NCI-H748 (cell line): ENCODE measurements at regions not wholly inside any gene's neighbourhood (a gene's known extent, or its start where the extent isn't known, plus 50 kb on each side); places are given as distances from the start of the nearest gene placed in this dataset.

Experiments
- DNase-seq: peaks from one replicate; lab custom pipeline; 2025; ENCODE audit not compliant: unreplicated experiment; lab: John Stamatoyannopoulos, UW

GRCh38 chr4:41359422-41359775 lies 102.7 kb downstream of the UCHL1 start:
- DNase-seq = no peak

GRCh38 chr4:41359836-41360213 lies 103.1 kb downstream of the UCHL1 start:
- DNase-seq = peak; percentile 78

- peak; percentile 86 for DNase-seq
Measured at GRCh38 chr4:41360214-41360920, 103.6 kb downstream of the UCHL1 start.

GRCh38 chr4:41360921-41361793 lies 104.4 kb downstream of the UCHL1 start:
- peak; percentile 74 for DNase-seq

GRCh38 chr4:41361794-41362526 lies 105.2 kb downstream of the UCHL1 start:
- DNase-seq = peak; percentile 28

- DNase-seq = peak; percentile 12
Measured at GRCh38 chr4:41362621-41363383, 106.1 kb downstream of the UCHL1 start.

GRCh38 chr4:41363384-41363981 lies 106.8 kb downstream of the UCHL1 start:
- DNase-seq = no peak

GRCh38 chr4:41364876-41365275 lies 108.1 kb downstream of the UCHL1 start:
- no peak for DNase-seq

GRCh38 chr4:41365681-41366080 lies 109.0 kb downstream of the UCHL1 start:
- no peak for DNase-seq

- no peak for DNase-seq
Measured at GRCh38 chr4:41366911-41367517, 110.3 kb downstream of the UCHL1 start.

- DNase-seq = no peak
Measured at GRCh38 chr4:41369680-41370079, 113.0 kb downstream of the UCHL1 start.

- no peak for DNase-seq
Measured at GRCh38 chr4:41373221-41373620, 116.5 kb downstream of the UCHL1 start.

GRCh38 chr4:41374490-41374889 lies 117.8 kb downstream of the UCHL1 start:
- no peak for DNase-seq

GRCh38 chr4:41375561-41375960 lies 118.8 kb downstream of the UCHL1 start:
- DNase-seq = peak; percentile 14

- DNase-seq = no peak
Measured at GRCh38 chr4:41377196-41377595, 120.5 kb downstream of the UCHL1 start.

GRCh38 chr4:41379230-41379629 lies 122.5 kb downstream of the UCHL1 start:
- no peak for DNase-seq

GRCh38 chr4:41380511-41381157 lies 123.9 kb downstream of the UCHL1 start:
- no peak for DNase-seq

- no peak for DNase-seq
Measured at GRCh38 chr4:41381384-41381783, 124.7 kb downstream of the UCHL1 start.

- no peak for DNase-seq
Measured at GRCh38 chr4:41384992-41385391, 128.3 kb downstream of the UCHL1 start.

GRCh38 chr4:41385481-41385880 lies 128.8 kb downstream of the UCHL1 start:
- no peak for DNase-seq
